SW 1271 (cell line): ENCODE measurements at regions not wholly inside any gene's neighbourhood (a gene's known extent, or its start where the extent isn't known, plus 50 kb on each side); places are given as distances from the start of the nearest gene placed in this dataset.

Source experiments
- DNase-seq, 2 experiments: peaks; one replicate each; lab custom pipeline; 2025; lab: John Stamatoyannopoulos, UW

GRCh38 chr9:90245661-90246060, 397.0 kb downstream of the DIRAS2 start:
- DNase-seq: no peak

- no peak for DNase-seq
These were observed 393.5 kb downstream of the DIRAS2 start for GRCh38 chr9:90249094-90249493.

- DNase-seq: no peak
These were observed 391.3 kb downstream of the DIRAS2 start for GRCh38 chr9:90251316-90251715.

- DNase-seq: no peak
These were observed 386.3 kb downstream of the DIRAS2 start for GRCh38 chr9:90256345-90256744.

- no peak for DNase-seq
These were observed 383.0 kb downstream of the DIRAS2 start for GRCh38 chr9:90259311-90260246.

- no peak for DNase-seq
These were observed 380.9 kb downstream of the DIRAS2 start for GRCh38 chr9:90261698-90262097.

- no peak for DNase-seq
These were observed 374.0 kb downstream of the DIRAS2 start for GRCh38 chr9:90268613-90269012.

GRCh38 chr9:90271707-90272106, 370.9 kb downstream of the DIRAS2 start:
- DNase-seq: no peak

GRCh38 chr9:90274725-90275124, 367.9 kb downstream of the DIRAS2 start:
- no peak for DNase-seq

GRCh38 chr9:90285946-90286345, 356.7 kb downstream of the DIRAS2 start:
- no peak for DNase-seq

- DNase-seq: no peak
These were observed 354.9 kb downstream of the DIRAS2 start for GRCh38 chr9:90287567-90288274.

GRCh38 chr9:90288275-90288639, 354.4 kb downstream of the DIRAS2 start:
- DNase-seq: no peak

GRCh38 chr9:90290716-90291485, 351.7 kb downstream of the DIRAS2 start:
- DNase-seq: no peak

- DNase-seq: no peak
These were observed 346.1 kb downstream of the DIRAS2 start for GRCh38 chr9:90296539-90296938.

GRCh38 chr9:90299968-90300367, 342.7 kb downstream of the DIRAS2 start:
- DNase-seq: no peak

GRCh38 chr9:90300611-90301276, 341.9 kb downstream of the DIRAS2 start:
- DNase-seq: no peak

- DNase-seq: peak; percentile 82 to 92
These were observed 341.4 kb downstream of the DIRAS2 start for GRCh38 chr9:90301277-90301653.

- no peak for DNase-seq
These were observed 339.0 kb downstream of the DIRAS2 start for GRCh38 chr9:90303655-90304054.

- no peak for DNase-seq
These were observed 336.5 kb downstream of the DIRAS2 start for GRCh38 chr9:90306158-90306557.

- no peak for DNase-seq
These were observed 335.3 kb downstream of the DIRAS2 start for GRCh38 chr9:90307167-90307833.

GRCh38 chr9:90307891-90308290, 334.7 kb downstream of the DIRAS2 start:
- DNase-seq: no peak
